Heart left ventricle (tissue), 16 donors: ENCODE measurements at regions not wholly inside any gene's neighbourhood (a gene's known extent, or its start where the extent isn't known, plus 50 kb on each side); places are given as distances from the start of the nearest gene placed in this dataset.

ENCODE experiments used
- ATAC-seq, 4 donors: fragments of 200-7000 bp; cut with Tn5 transposase; one replicate each; pipeline ENCODE4 v1.9.1; 2020 to 2022; ENCODE audit warnings: moderate library complexity in 4 of 4, mild to moderate bottlenecking in 3 of 4, moderate number of reproducible peaks in 1 of 4
- DNase-seq, 5 donors: peaks; one replicate each; pipeline ENCODE4 v3.0.0-alpha.2; 2020
- H3K27ac ChIP-seq, 12 donors: fragments of 200-600 bp; sonication (generic) in 4 of 12; one replicate each; pipeline versions ENCODE4 v1.5.0 to v1.8.0; 2016 to 2022; ENCODE audit warnings: mild to moderate bottlenecking in 2 of 12
- H3K27me3 ChIP-seq, 9 donors: fragments of 200-600 bp; sonication (generic) in 2 of 9; one replicate each; pipeline versions ENCODE4 v1.5.1 to v1.8.0; 2016 to 2022; ENCODE audit warnings: mild to moderate bottlenecking in 3 of 9
- H3K36me3 ChIP-seq, 9 donors: fragments of 200-600 bp; sonication (generic) in 2 of 9; one replicate each; pipeline versions ENCODE4 v1.5.0 to v1.8.0; 2018 to 2022; ENCODE audit warnings: mild to moderate bottlenecking in 2 of 9
- H3K4me1 ChIP-seq, 12 donors: fragments of 200-600 bp; sonication (generic) in 4 of 12; one replicate each; pipeline versions ENCODE4 v1.5.0 to v1.8.0; 2016 to 2022; ENCODE audit warnings: mild to moderate bottlenecking in 3 of 12
- H3K4me3 ChIP-seq, 12 donors: fragments of 200-600 bp; sonication (generic) in 4 of 12; one replicate each; pipeline versions ENCODE4 v1.5.0 to v1.8.0; 2017 to 2022; ENCODE audit warnings: mild to moderate bottlenecking in 9 of 12, moderate library complexity in 4 of 12
- H3K9me3 ChIP-seq, 12 donors: fragments of 200-600 bp; sonication (generic) in 4 of 12; one replicate each; pipeline versions ENCODE4 v1.5.0 to v1.8.0; 2016 to 2022; ENCODE audit warnings: mild to moderate bottlenecking in 1 of 12
- CTCF ChIP-seq, 12 donors: fragments of 200-600 bp; sonication (generic) in 4 of 12; IDR thresholded peaks; one replicate each; pipeline versions ENCODE4 v1.5.0 to v1.8.0; 2018 to 2022; ENCODE audit warnings: antibody characterized with exemption in 12 of 12, mild to moderate bottlenecking in 5 of 12
- POLR2A ChIP-seq, 2 donors: fragments of 450-650 bp; IDR thresholded peaks; one replicate each; pipeline ENCODE4 v1.6.1; 2017; ENCODE audit warnings: antibody characterized with exemption in 2 of 2, mild to moderate bottlenecking in 2 of 2, moderate library complexity in 2 of 2
- WGBS, 4 donors: extraction: QIAGEN DNeasy Blood & Tissue Kit in 2 of 4; methylation state at CpG; one replicate each; pipeline versions ENCODE4 v1.1.5 to v1.1.7; 2013 to 2018; 5-methylcytosine and 5-hydroxymethylcytosine counted together
- intact Hi-C, 10 donors: fragments of 100-400 bp; cut with DNase I; formaldehyde crosslinking; loops; one replicate each; pipeline versions ENCODE4 v1.11.1 to v1.14.2; 2022
- donor health status: ischemic (EF 13 %, LVEDD 7.1; RV severe dilation, severe dysfunction).
- donor health status: healthy with polysubstance abuse.
- donor health status: DM: no; HTN: yes; CAD: no.
- donor health status: DM: no; HTN: no; CAD: no.
- donor health status: ischemic (EF 25% LVEDD 6.9; RV normal size, moderate dysfunction).
- donor health status: ischemic (EF 25% LVEDD 5.7; RV mildly dilated, moderate dysfunction).
- donor health status: healthy.
- donor health status: DM: yes; HTN: yes; CAD: no.
- donor health status: ischemic (EF 35%, LVEDD 5.7; RV mildly dilated, moderate dysfunction).
- donor health status: nonischemic (EF 11% LVEDD 7.7; RV severe dilation, severe dysfunction).
- donor health status: DM: yes; HTN: yes; CAD: no.
- donor health status: PGD.
- donor health status: ischemic (EF 29% LVEDD 5.4; RV normal size, mild dysfunction).
- donor health status: nonischemic (EF 23%, LVEDD 6.1; RV moderate dilation, normal function).

GRCh38 chr1:222065234-222065633, 323.3 kb upstream of the DUSP10 start:
- Histone ChIP-seq H3K36me3 (no peaks in the 10 kb centered on the region), H3K27ac (no peak overlapping the region), H3K27me3 (no peaks in the 10 kb centered on the region), H3K9me3 (peaks cover 0 to 17% (median 0%) of the 10 kb centered on the region in 12 donors), H3K4me1 (no peaks in the 10 kb centered on the region), H3K4me3 (no peak overlapping the region)
- no peak for DNase-seq
- TF ChIP-seq CTCF (IDR thresholded peaks at IDR 0.05), result no peak
- no peak for TF ChIP-seq POLR2A (IDR thresholded peaks at IDR 0.05)
- ATAC-seq, result no peak
- intact Hi-C loops, result no loop called here
- 90 to 95% (median 94%) methylated on average over 3 of the region's 3 CpGs for WGBS, 4 donors

- no peak overlapping the region for H3K4me3 ChIP-seq
- ATAC-seq (no peak), DNase-seq (no peak)
- H3K36me3 ChIP-seq, result no peaks in the 10 kb centered on the region
- H3K27ac ChIP-seq, result no peak overlapping the region
- peaks cover 0 to 17% (median 0%) of the 10 kb centered on the region in 12 donors for H3K9me3 ChIP-seq
- WGBS, 4 donors, result 83 to 88% (median 84%) methylated on average over 3 of the region's 3 CpGs
- H3K4me1 ChIP-seq, result peaks cover 0 to 3% (median 0%) of the 10 kb centered on the region in 12 donors
- H3K27me3 ChIP-seq, result no peaks in the 10 kb centered on the region
- TF ChIP-seq CTCF (IDR thresholded peaks at IDR 0.05), result no peak
- TF ChIP-seq POLR2A (IDR thresholded peaks at IDR 0.05), result no peak
- intact Hi-C loops, result no loop called here
Measured at GRCh38 chr1:222064388-222065211, 322.7 kb upstream of the DUSP10 start.

GRCh38 chr1:222062640-222063039, 320.8 kb upstream of the DUSP10 start:
- no peak overlapping the region for H3K27ac ChIP-seq
- DNase-seq (no peak), ATAC-seq (no peak)
- H3K9me3 ChIP-seq, result peaks cover 0 to 17% (median 0%) of the 10 kb centered on the region in 12 donors
- H3K36me3 ChIP-seq, result no peaks in the 10 kb centered on the region
- H3K4me3 ChIP-seq, result no peak overlapping the region
- intact Hi-C loops, result no loop called here
- no peaks in the 10 kb centered on the region for H3K27me3 ChIP-seq
- TF ChIP-seq CTCF (IDR thresholded peaks at IDR 0.05) (no peak), POLR2A (IDR thresholded peaks at IDR 0.05) (no peak)
- H3K4me1 ChIP-seq, result peaks cover 0 to 3% (median 0%) of the 10 kb centered on the region in 12 donors

- WGBS, 4 donors, result 67 to 81% (median 74%) methylated on average over 3 of the region's 3 CpGs
- no peak overlapping the region for H3K27ac ChIP-seq
- peaks cover 0 to 3% (median 0%) of the 10 kb centered on the region in 12 donors for H3K4me1 ChIP-seq
- no peak for DNase-seq
- no peaks in the 10 kb centered on the region for H3K27me3 ChIP-seq
- no peak for ATAC-seq
- intact Hi-C loops, result no loop called here
- no peak overlapping the region for H3K4me3 ChIP-seq
- TF ChIP-seq CTCF (IDR thresholded peaks at IDR 0.05), result no peak
- TF ChIP-seq POLR2A (IDR thresholded peaks at IDR 0.05), result no peak
- peaks cover 0 to 17% (median 0%) of the 10 kb centered on the region in 12 donors for H3K9me3 ChIP-seq
- no peaks in the 10 kb centered on the region for H3K36me3 ChIP-seq
Measured at GRCh38 chr1:222061711-222062359, 319.9 kb upstream of the DUSP10 start.
